ENCODE measurements at regions not wholly inside any gene's neighbourhood (a gene's known extent, or its start where the extent isn't known, plus 50 kb on each side); places are given as distances from the start of the nearest gene placed in this dataset.

- TF ChIP-seq CTCF (IDR thresholded peaks at IDR 0.05 in 2 of 3, conservative IDR thresholded peaks at IDR 0.05 in 1 of 3; ENCODE audit: control insufficient read depth in 2 of 3, extremely low read depth in 1 of 3, insufficient read depth in 1 of 3, low read depth in 3 of 3, low read length in 3 of 3) (peak in 1 of 3 experiments; percentile 2; a peak in 1 of 6 replicates), ZNF592 (IDR thresholded peaks at IDR 0.05) (no peak)
These were observed 61.3 kb upstream of the CAV2 start for GRCh38 chr7:116438267-116438666.
